HL-60 (cell line): ENCODE measurements at regions not wholly inside any gene's neighbourhood (a gene's known extent, or its start where the extent isn't known, plus 50 kb on each side); places are given as distances from the start of the nearest gene placed in this dataset.

Experiments
- CTCF ChIP-seq: IDR thresholded peaks from one replicate; pipeline ENCODE4 v1.5.1; 2011; ENCODE audit warnings: low read length, control low read depth, inconsistent platforms; ENCODE audit not compliant: insufficient read depth
- GABPA ChIP-seq: IDR thresholded peaks from 2 replicates; pipeline ENCODE4 v1.6.1; 2012; ENCODE audit warnings: low read depth
- POLR2AphosphoS5 ChIP-seq: IDR thresholded peaks from 2 replicates; pipeline ENCODE4 v1.6.1; 2012; ENCODE audit warnings: low read depth
- REST ChIP-seq: IDR thresholded peaks from 2 replicates; pipeline ENCODE4 v1.6.1; 2012; ENCODE audit warnings: low read depth; ENCODE audit not compliant: insufficient replicate concordance

- TF ChIP-seq CTCF (no peak), REST (no peak), POLR2AphosphoS5 (no peak), GABPA (no peak)
Measured at GRCh38 chr11:112856133-112856532, 105.1 kb upstream of the NCAM1 start.
